ENCODE measurements at regions not wholly inside any gene's neighbourhood (a gene's known extent, or its start where the extent isn't known, plus 50 kb on each side); places are given as distances from the start of the nearest gene placed in this dataset.

GRCh38 chrX:42837101-42837726 lies 59.3 kb upstream of the PPP1R2C start:
- TF ChIP-seq CTCF (conservative IDR thresholded peaks at IDR 0.05; ENCODE audit: low read depth in 2 of 2): no peak
- TF ChIP-seq JUNB (IDR thresholded peaks at IDR 0.05; ENCODE audit: unreplicated experiment): no peak
- TF ChIP-seq EZH2 (IDR thresholded peaks at IDR 0.05; ENCODE audit: low read depth, unreplicated experiment): no peak
- no peak for TF ChIP-seq NANOG (IDR thresholded peaks at IDR 0.05; ENCODE audit: borderline replicate concordance)
- TF ChIP-seq POLR2AphosphoS5 (IDR thresholded peaks at IDR 0.05; ENCODE audit: low read depth): no peak
- no peak for TF ChIP-seq EZH2phosphoT487 (IDR thresholded peaks at IDR 0.05; ENCODE audit: unreplicated experiment)
- TF ChIP-seq ZNF331 (CRISPR knock-in tag; IDR thresholded peaks at IDR 0.05; ENCODE audit: low read depth): no peak
- TF ChIP-seq, protein P1, sequence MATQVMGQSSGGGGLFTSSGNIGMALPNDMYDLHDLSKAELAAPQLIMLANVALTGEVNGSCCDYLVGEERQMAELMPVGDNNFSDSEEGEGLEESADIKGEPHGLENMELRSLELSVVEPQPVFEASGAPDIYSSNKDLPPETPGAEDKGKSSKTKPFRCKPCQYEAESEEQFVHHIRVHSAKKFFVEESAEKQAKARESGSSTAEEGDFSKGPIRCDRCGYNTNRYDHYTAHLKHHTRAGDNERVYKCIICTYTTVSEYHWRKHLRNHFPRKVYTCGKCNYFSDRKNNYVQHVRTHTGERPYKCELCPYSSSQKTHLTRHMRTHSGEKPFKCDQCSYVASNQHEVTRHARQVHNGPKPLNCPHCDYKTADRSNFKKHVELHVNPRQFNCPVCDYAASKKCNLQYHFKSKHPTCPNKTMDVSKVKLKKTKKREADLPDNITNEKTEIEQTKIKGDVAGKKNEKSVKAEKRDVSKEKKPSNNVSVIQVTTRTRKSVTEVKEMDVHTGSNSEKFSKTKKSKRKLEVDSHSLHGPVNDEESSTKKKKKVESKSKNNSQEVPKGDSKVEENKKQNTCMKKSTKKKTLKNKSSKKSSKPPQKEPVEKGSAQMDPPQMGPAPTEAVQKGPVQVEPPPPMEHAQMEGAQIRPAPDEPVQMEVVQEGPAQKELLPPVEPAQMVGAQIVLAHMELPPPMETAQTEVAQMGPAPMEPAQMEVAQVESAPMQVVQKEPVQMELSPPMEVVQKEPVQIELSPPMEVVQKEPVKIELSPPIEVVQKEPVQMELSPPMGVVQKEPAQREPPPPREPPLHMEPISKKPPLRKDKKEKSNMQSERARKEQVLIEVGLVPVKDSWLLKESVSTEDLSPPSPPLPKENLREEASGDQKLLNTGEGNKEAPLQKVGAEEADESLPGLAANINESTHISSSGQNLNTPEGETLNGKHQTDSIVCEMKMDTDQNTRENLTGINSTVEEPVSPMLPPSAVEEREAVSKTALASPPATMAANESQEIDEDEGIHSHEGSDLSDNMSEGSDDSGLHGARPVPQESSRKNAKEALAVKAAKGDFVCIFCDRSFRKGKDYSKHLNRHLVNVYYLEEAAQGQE (IDR thresholded peaks at IDR 0.05; ENCODE audit: unreplicated experiment): no peak
- TF ChIP-seq ETS1 (IDR thresholded peaks at IDR 0.05): no peak
- TF ChIP-seq, protein P2, sequence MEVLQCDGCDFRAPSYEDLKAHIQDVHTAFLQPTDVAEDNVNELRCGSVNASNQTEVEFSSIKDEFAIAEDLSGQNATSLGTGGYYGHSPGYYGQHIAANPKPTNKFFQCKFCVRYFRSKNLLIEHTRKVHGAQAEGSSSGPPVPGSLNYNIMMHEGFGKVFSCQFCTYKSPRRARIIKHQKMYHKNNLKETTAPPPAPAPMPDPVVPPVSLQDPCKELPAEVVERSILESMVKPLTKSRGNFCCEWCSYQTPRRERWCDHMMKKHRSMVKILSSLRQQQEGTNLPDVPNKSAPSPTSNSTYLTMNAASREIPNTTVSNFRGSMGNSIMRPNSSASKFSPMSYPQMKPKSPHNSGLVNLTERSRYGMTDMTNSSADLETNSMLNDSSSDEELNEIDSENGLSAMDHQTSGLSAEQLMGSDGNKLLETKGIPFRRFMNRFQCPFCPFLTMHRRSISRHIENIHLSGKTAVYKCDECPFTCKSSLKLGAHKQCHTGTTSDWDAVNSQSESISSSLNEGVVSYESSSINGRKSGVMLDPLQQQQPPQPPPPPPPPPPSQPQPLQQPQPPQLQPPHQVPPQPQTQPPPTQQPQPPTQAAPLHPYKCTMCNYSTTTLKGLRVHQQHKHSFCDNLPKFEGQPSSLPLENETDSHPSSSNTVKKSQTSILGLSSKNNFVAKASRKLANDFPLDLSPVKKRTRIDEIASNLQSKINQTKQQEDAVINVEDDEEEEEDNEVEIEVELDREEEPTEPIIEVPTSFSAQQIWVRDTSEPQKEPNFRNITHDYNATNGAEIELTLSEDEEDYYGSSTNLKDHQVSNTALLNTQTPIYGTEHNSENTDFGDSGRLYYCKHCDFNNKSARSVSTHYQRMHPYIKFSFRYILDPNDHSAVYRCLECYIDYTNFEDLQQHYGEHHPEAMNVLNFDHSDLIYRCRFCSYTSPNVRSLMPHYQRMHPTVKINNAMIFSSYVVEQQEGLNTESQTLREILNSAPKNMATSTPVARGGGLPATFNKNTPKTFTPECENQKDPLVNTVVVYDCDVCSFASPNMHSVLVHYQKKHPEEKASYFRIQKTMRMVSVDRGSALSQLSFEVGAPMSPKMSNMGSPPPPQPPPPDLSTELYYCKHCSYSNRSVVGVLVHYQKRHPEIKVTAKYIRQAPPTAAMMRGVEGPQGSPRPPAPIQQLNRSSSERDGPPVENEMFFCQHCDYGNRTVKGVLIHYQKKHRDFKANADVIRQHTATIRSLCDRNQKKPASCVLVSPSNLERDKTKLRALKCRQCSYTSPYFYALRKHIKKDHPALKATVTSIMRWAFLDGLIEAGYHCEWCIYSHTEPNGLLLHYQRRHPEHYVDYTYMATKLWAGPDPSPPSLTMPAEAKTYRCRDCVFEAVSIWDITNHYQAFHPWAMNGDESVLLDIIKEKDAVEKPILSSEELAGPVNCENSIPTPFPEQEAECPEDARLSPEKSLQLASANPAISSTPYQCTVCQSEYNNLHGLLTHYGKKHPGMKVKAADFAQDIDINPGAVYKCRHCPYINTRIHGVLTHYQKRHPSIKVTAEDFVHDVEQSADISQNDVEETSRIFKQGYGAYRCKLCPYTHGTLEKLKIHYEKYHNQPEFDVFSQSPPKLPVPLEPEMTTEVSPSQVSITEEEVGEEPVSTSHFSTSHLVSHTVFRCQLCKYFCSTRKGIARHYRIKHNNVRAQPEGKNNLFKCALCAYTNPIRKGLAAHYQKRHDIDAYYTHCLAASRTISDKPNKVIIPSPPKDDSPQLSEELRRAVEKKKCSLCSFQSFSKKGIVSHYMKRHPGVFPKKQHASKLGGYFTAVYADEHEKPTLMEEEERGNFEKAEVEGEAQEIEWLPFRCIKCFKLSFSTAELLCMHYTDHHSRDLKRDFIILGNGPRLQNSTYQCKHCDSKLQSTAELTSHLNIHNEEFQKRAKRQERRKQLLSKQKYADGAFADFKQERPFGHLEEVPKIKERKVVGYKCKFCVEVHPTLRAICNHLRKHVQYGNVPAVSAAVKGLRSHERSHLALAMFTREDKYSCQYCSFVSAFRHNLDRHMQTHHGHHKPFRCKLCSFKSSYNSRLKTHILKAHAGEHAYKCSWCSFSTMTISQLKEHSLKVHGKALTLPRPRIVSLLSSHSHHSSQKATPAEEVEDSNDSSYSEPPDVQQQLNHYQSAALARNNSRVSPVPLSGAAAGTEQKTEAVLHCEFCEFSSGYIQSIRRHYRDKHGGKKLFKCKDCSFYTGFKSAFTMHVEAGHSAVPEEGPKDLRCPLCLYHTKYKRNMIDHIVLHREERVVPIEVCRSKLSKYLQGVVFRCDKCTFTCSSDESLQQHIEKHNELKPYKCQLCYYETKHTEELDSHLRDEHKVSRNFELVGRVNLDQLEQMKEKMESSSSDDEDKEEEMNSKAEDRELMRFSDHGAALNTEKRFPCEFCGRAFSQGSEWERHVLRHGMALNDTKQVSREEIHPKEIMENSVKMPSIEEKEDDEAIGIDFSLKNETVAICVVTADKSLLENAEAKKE (CRISPR knock-in tag; IDR thresholded peaks at IDR 0.05): no peak
- TF ChIP-seq STAT1 (IDR thresholded peaks at IDR 0.05; ENCODE audit: unreplicated experiment): no peak

Measured in GM23338 (cell line).